H1 (cell line): ENCODE measurements at regions not wholly inside any gene's neighbourhood (a gene's known extent, or its start where the extent isn't known, plus 50 kb on each side); places are given as distances from the start of the nearest gene placed in this dataset.

Source experiments
- CTCF ChIA-PET: fragments of 300-600 bp; sonication (Branson Sonifier 250); formaldehyde crosslinking; loops from one replicate; lab custom pipeline; 2021; ENCODE audit not compliant: partially characterized antibody; lab: Charles Lee
- POLR2A ChIA-PET: fragments of 300-600 bp; sonication (Branson Sonifier 250); formaldehyde crosslinking; loops from one replicate; lab custom pipeline; 2021; ENCODE audit warnings: inconsistent platforms; ENCODE audit not compliant: partially characterized antibody; lab: Charles Lee
- DNase-seq, 2 experiments: peaks; one replicate each; pipeline versions ENCODE4 v3.0.0 to v3.0.0-alpha.2; 2010 to 2022; ENCODE audit warnings: low spot score in 2 of 2, low read depth in 1 of 2, mixed read lengths in 1 of 2
- FAIRE-seq: peaks from 2 replicates; lab custom pipeline; 2011; peaks lifted over from hg19 to GRCh38; lab: Jason Lieb, UNC
- H2AFZ ChIP-seq: 2 replicates; pipeline ENCODE4 v1.8.1; 2012; ENCODE audit warnings: low read length, inconsistent platforms
- H2AK5ac ChIP-seq: 2 replicates; pipeline ENCODE4 v1.6.1; 2013; ENCODE audit warnings: low read depth, low read length
- H2BK120ac ChIP-seq: replicated peaks from 2 replicates; pipeline ENCODE3; 2013; ENCODE audit warnings: low read depth, low read length, inconsistent platforms
- H2BK12ac ChIP-seq: 2 replicates; pipeline ENCODE4 v1.6.1; 2013; ENCODE audit warnings: low read depth, low read length
- H2BK15ac ChIP-seq: 2 replicates; pipeline ENCODE4 v1.6.1; 2013; ENCODE audit warnings: low read length
- H2BK20ac ChIP-seq: 2 replicates; pipeline ENCODE4 v1.6.1; 2013; ENCODE audit warnings: low read length
- H2BK5ac ChIP-seq: 2 replicates; pipeline ENCODE4 v1.6.1; 2013; ENCODE audit warnings: low read depth, low read length
- H3K14ac ChIP-seq: 2 replicates; pipeline ENCODE4 v1.6.1; 2013; ENCODE audit warnings: inconsistent platforms; ENCODE audit not compliant: insufficient read length
- H3K18ac ChIP-seq: 2 replicates; pipeline ENCODE4 v1.6.1; 2013; ENCODE audit warnings: low read length; ENCODE audit errors: extremely low read depth
- H3K23ac ChIP-seq: 2 replicates; pipeline ENCODE4 v1.6.1; 2013; ENCODE audit warnings: inconsistent platforms; ENCODE audit not compliant: insufficient read length
- H3K23me2 ChIP-seq: 2 replicates; pipeline ENCODE4 v1.6.1; 2013; ENCODE audit warnings: low read depth, low read length
- H3K27ac ChIP-seq: 2 replicates; pipeline ENCODE4 v1.6.1; 2011; ENCODE audit warnings: low read depth, low read length, inconsistent platforms
- H3K27me3 ChIP-seq, 4 experiments: replicated peaks in 1 of 4; 1 replicate in 1 of 4; 2 replicates in 3 of 4; pipeline versions ENCODE4 v1.6.1 to v1.8.1; 2011 to 2013; ENCODE audit warnings: low read length in 3 of 4, mild to moderate bottlenecking in 3 of 4, inconsistent platforms in 2 of 4, mixed read lengths in 2 of 4, moderate library complexity in 1 of 4; ENCODE audit not compliant: control insufficient read depth in 3 of 4, insufficient read depth in 3 of 4; ENCODE audit errors: extremely low read depth in 1 of 4
- H3K36me3 ChIP-seq, 4 experiments: 2 replicates each; pipeline versions ENCODE4 v1.6.1 to v1.8.1; 2011 to 2013; ENCODE audit warnings: mild to moderate bottlenecking in 4 of 4, low read length in 3 of 4, moderate library complexity in 2 of 4, control low read depth in 1 of 4, inconsistent platforms in 1 of 4; ENCODE audit not compliant: insufficient read depth in 4 of 4, control insufficient read depth in 2 of 4
- H3K4ac ChIP-seq: replicated peaks from 2 replicates; pipeline ENCODE3; 2013; ENCODE audit warnings: low read length, low read depth, mixed read lengths, inconsistent platforms; ENCODE audit not compliant: insufficient read length
- H3K4me1 ChIP-seq, 4 experiments: replicated peaks in 1 of 4; 1 replicate in 1 of 4; 2 replicates in 3 of 4; pipeline versions ENCODE4 v1.6.1 to v1.8.1; 2011 to 2013; ENCODE audit warnings: low read length in 3 of 4, inconsistent platforms in 2 of 4, mixed read lengths in 1 of 4; ENCODE audit not compliant: insufficient read depth in 4 of 4, control insufficient read depth in 3 of 4
- H3K4me2 ChIP-seq, 2 experiments: 2 replicates each; pipeline versions ENCODE4 v1.6.1 to v1.8.1; 2011 to 2013; ENCODE audit warnings: low read depth in 2 of 2, low read length in 2 of 2, control low read depth in 1 of 2, inconsistent platforms in 1 of 2, mild to moderate bottlenecking in 1 of 2; ENCODE audit not compliant: insufficient read depth in 1 of 2
- H3K4me3 ChIP-seq, 4 experiments: fragments of 200-600, 300-600 bp in 1 of 4; sonication (generic), shearing (Covaris generic), sonication (Bioruptor Twin) in 1 of 4; 2 replicates each; pipeline versions ENCODE4 v1.5.1 to v1.8.1; 2011 to 2016; ENCODE audit warnings: low read length in 4 of 4, low read depth in 3 of 4, control low read depth in 2 of 4, inconsistent platforms in 2 of 4, mild to moderate bottlenecking in 2 of 4, mixed read lengths in 1 of 4, moderate library complexity in 1 of 4; ENCODE audit not compliant: insufficient read depth in 2 of 4; ENCODE audit errors: extremely low read depth in 1 of 4
- H3K56ac ChIP-seq: replicated peaks from 2 replicates; pipeline ENCODE3; 2013; ENCODE audit warnings: low read depth, mild to moderate bottlenecking, mixed read lengths, low read length, inconsistent platforms; ENCODE audit not compliant: insufficient read length
- H3K79me1 ChIP-seq: 2 replicates; pipeline ENCODE4 v1.6.1; 2013; ENCODE audit warnings: low read depth, low read length, control low read depth
- H3K79me2 ChIP-seq, 2 experiments: 2 replicates each; pipeline versions ENCODE4 v1.6.1 to v1.8.1; 2012 to 2013; ENCODE audit warnings: low read length in 2 of 2, mild to moderate bottlenecking in 2 of 2, inconsistent platforms in 1 of 2; ENCODE audit not compliant: insufficient read depth in 2 of 2, control insufficient read depth in 1 of 2
- H3K9ac ChIP-seq, 4 experiments: replicated peaks in 1 of 4; 1 replicate in 1 of 4; 2 replicates in 3 of 4; pipeline versions ENCODE4 v1.6.1 to v1.8.1; 2011 to 2013; ENCODE audit warnings: low read depth in 3 of 4, low read length in 3 of 4, control low read depth in 2 of 4, mild to moderate bottlenecking in 2 of 4, moderate library complexity in 2 of 4, inconsistent platforms in 1 of 4; ENCODE audit errors: extremely low read depth in 1 of 4
- H3K9me3 ChIP-seq, 2 experiments: 2 replicates each; pipeline versions ENCODE4 v1.6.1 to v1.8.1; 2012 to 2013; ENCODE audit warnings: mild to moderate bottlenecking in 2 of 2, moderate library complexity in 2 of 2, control low read depth in 1 of 2, inconsistent platforms in 1 of 2, low read depth in 1 of 2, low read length in 1 of 2, mixed read lengths in 1 of 2; ENCODE audit not compliant: insufficient read depth in 2 of 2
- H4K20me1 ChIP-seq, 2 experiments: replicated peaks in 1 of 2; 2 replicates each; pipeline versions ENCODE3 to v1.8.1; 2011 to 2013; ENCODE audit warnings: inconsistent platforms in 2 of 2, low read length in 2 of 2, mild to moderate bottlenecking in 1 of 2; ENCODE audit not compliant: insufficient read depth in 2 of 2, control insufficient read depth in 1 of 2
- H4K5ac ChIP-seq: 2 replicates; pipeline ENCODE4 v1.6.1; 2013; ENCODE audit warnings: low read length, low read depth, mixed read lengths, inconsistent platforms; ENCODE audit not compliant: insufficient read length
- H4K8ac ChIP-seq: 2 replicates; pipeline ENCODE4 v1.8.0; 2013; ENCODE audit warnings: mild to moderate bottlenecking, moderate library complexity, low read length, inconsistent platforms; ENCODE audit not compliant: insufficient read depth; ENCODE audit errors: extremely low read depth
- H4K91ac ChIP-seq: replicated peaks from 2 replicates; pipeline ENCODE3; 2013; ENCODE audit warnings: low read length, mixed read lengths, inconsistent platforms; ENCODE audit not compliant: insufficient read length
- BCL11A ChIP-seq, 2 experiments: IDR thresholded peaks; one replicate each; pipeline ENCODE4 v1.6.1; 2011; ENCODE audit warnings: low read depth in 2 of 2, low read length in 2 of 2, mild to moderate bottlenecking in 2 of 2
- HDAC6 ChIP-seq: IDR thresholded peaks from one replicate; pipeline ENCODE4 v1.7.1; 2012; ENCODE audit warnings: low read depth, mild to moderate bottlenecking, inconsistent platforms, low read length, moderate library complexity
- KDM5A ChIP-seq: fragments of 200-600 bp; IDR thresholded peaks from 2 replicates; pipeline ENCODE4 v1.7.1; 2012; ENCODE audit warnings: mild to moderate bottlenecking, low read length, inconsistent platforms, mixed read lengths
- NANOG ChIP-seq: IDR thresholded peaks from 2 replicates; pipeline ENCODE4 v1.6.1; 2011; ENCODE audit warnings: low read length, low read depth, mild to moderate bottlenecking, inconsistent platforms; ENCODE audit not compliant: insufficient read depth, poor library complexity, severe bottlenecking
- RFX5 ChIP-seq: IDR thresholded peaks from 2 replicates; pipeline ENCODE4 v1.6.1; 2011; ENCODE audit warnings: low read depth, low read length, improper control_type of control experiment, borderline replicate concordance
- RNF2 ChIP-seq: fragments of 200-900, 300-1000 bp; sonication (generic); IDR thresholded peaks from 2 replicates; pipeline ENCODE4 v1.7.1; 2016; ENCODE audit warnings: borderline replicate concordance, low read depth, mild to moderate bottlenecking, antibody characterized with exemption, low read length; ENCODE audit not compliant: poor library complexity, severe bottlenecking; ENCODE audit errors: missing control alignments
- SAP30 ChIP-seq: fragments of 300-600 bp; sonication (generic); IDR thresholded peaks from 2 replicates; pipeline ENCODE4 v1.7.1; 2012; ENCODE audit warnings: low read length, moderate library complexity, mild to moderate bottlenecking, inconsistent platforms; ENCODE audit not compliant: insufficient read depth, insufficient replicate concordance
- TAF7 ChIP-seq: optimal IDR thresholded peaks from 2 replicates; pipeline ENCODE3; 2011; ENCODE audit warnings: low read depth, mild to moderate bottlenecking, inconsistent platforms, low read length, moderate library complexity, borderline replicate concordance
- TCF12 ChIP-seq: IDR thresholded peaks from 2 replicates; pipeline ENCODE4 v1.6.1; 2011; ENCODE audit warnings: low read depth, mild to moderate bottlenecking, low read length
- WGBS, 2 experiments: shearing (Covaris generic) in 1 of 2; methylation state at CpG; one replicate each; pipeline versions ENCODE4 v1.1.6 to v1.1.7; 2013 to 2015; ENCODE audit warnings: low lambda C conversion rate in 2 of 2, mixed read lengths in 2 of 2, inconsistent platforms in 1 of 2, low coverage in 1 of 2, missing lambda C conversion rate in 1 of 2; ENCODE audit not compliant: insufficient replicate concordance in 2 of 2, insufficient coverage in 1 of 2, insufficient read length in 1 of 2; ENCODE audit errors: extremely low coverage in 1 of 2, missing lambda C conversion rate in 1 of 2; 5-methylcytosine and 5-hydroxymethylcytosine counted together
- TF ChIP-seq, protein P1 (sequence below): IDR thresholded peaks from 2 replicates; pipeline ENCODE4 v1.6.1; 2011; ENCODE audit warnings: low read length, improper control_type of control experiment
- TF ChIP-seq, protein P2 (sequence below): IDR thresholded peaks from 2 replicates; pipeline ENCODE4 v1.6.1; 2012; ENCODE audit warnings: low read length, inconsistent platforms

DNA sequence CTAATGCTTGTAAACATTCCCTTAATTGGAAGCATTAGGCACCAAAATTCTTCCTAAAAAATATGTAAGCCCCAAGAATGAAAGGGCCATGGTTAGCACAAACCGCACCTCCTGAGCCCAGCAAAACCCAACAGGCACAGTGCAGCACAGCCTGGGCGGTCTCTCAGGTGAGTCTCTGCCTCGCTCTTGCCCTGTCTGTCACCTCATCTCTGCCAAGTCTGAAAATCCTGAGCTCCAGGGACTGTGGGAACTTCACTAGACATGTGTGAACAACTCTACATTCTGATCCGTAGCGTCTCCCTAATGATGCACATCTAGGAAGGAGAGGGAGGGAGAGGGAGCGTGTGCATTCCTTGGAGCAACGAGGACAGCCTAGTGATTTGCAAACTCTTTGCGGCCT lies 88.8 kb upstream of the GJB6 start:
- Histone ChIP-seq H3K14ac (no peak overlapping the region), H2BK15ac (no peak overlapping the region), H3K18ac (no peak overlapping the region), H4K5ac (no peak overlapping the region), H3K23me2 (0 out of 2 replicates have a peak, but pooled peaks cover under 1% of the 10 kb centered on the region), H2BK120ac (no peak overlapping the region), H3K9ac (no peak overlapping the region), H2AK5ac (no peak overlapping the region), H3K4me1 (no peaks in the 10 kb centered on the region), H3K27me3 (no peaks in the 10 kb centered on the region), H3K79me1 (no peaks in the 10 kb centered on the region), H3K4me2 (no peak overlapping the region), H2BK20ac (no peak overlapping the region), H2AFZ (no peak overlapping the region), H2BK5ac (no peak overlapping the region), H3K56ac (no peak overlapping the region), H3K36me3 (no peaks in the 10 kb centered on the region), H3K4ac (no peak overlapping the region), H2BK12ac (no peak overlapping the region), H3K4me3 (no peak overlapping the region), H3K9me3 (peaks cover 6 to 7% of the 10 kb centered on the region in 2 experiments; a peak in 3 of 4 replicates), H4K20me1 (no peaks in the 10 kb centered on the region), H3K79me2 (no peaks in the 10 kb centered on the region), H4K91ac (no peak overlapping the region), H3K23ac (no peak overlapping the region), H4K8ac (no peak overlapping the region), H3K27ac (no peak overlapping the region)
- 90% methylated on average over 8 of the region's 8 CpGs; no CpG with 5 or more reads in 1 of the 2 experiments for WGBS, 2 experiments
- POLR2A ChIA-PET: no interaction called here
- CTCF ChIA-PET: no interaction called here
- DNase-seq (no peak), FAIRE-seq (no peak)
- TF ChIP-seq SAP30 (no peak), KDM5A (no peak), TAF7 (no peak), RNF2 (no peak), HDAC6 (no peak), RFX5 (no peak), TCF12 (no peak), NANOG (no peak), BCL11A (IDR thresholded peaks at IDR 0.05; ENCODE audit: low read depth in 2 of 2, low read length in 2 of 2) (no peak)
- TF ChIP-seq, protein P1, sequence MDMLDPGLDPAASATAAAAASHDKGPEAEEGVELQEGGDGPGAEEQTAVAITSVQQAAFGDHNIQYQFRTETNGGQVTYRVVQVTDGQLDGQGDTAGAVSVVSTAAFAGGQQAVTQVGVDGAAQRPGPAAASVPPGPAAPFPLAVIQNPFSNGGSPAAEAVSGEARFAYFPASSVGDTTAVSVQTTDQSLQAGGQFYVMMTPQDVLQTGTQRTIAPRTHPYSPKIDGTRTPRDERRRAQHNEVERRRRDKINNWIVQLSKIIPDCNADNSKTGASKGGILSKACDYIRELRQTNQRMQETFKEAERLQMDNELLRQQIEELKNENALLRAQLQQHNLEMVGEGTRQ: no peak
- TF ChIP-seq, protein P2, sequence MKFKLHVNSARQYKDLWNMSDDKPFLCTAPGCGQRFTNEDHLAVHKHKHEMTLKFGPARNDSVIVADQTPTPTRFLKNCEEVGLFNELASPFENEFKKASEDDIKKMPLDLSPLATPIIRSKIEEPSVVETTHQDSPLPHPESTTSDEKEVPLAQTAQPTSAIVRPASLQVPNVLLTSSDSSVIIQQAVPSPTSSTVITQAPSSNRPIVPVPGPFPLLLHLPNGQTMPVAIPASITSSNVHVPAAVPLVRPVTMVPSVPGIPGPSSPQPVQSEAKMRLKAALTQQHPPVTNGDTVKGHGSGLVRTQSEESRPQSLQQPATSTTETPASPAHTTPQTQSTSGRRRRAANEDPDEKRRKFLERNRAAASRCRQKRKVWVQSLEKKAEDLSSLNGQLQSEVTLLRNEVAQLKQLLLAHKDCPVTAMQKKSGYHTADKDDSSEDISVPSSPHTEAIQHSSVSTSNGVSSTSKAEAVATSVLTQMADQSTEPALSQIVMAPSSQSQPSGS: no peak
